Breast epithelium (tissue), 4 donors: ENCODE measurements at regions not wholly inside any gene's neighbourhood (a gene's known extent, or its start where the extent isn't known, plus 50 kb on each side); places are given as distances from the start of the nearest gene placed in this dataset.

Source experiments
- DNase-seq, 2 donors: peaks; one replicate each; pipeline ENCODE4 v3.0.0-alpha.2; 2019; ENCODE audit warnings: low spot score in 2 of 2
- H3K27ac ChIP-seq, 2 donors: fragments of 200-600 bp; sonication (generic) in 1 of 2; one replicate each; pipeline ENCODE4 v1.5.1; 2016 to 2019; ENCODE audit warnings: mild to moderate bottlenecking in 1 of 2
- H3K27me3 ChIP-seq, 2 donors: fragments of 200-600 bp; sonication (generic) in 1 of 2; one replicate each; pipeline versions ENCODE4 v1.5.1 to v1.6.0; 2017 to 2019; ENCODE audit warnings: control low read depth in 1 of 2, mild to moderate bottlenecking in 1 of 2
- H3K36me3 ChIP-seq: fragments of 200-600 bp; one replicate; pipeline ENCODE4 v1.5.1; 2019
- H3K4me1 ChIP-seq, 2 donors: fragments of 200-600 bp; sonication (generic); one replicate each; pipeline ENCODE4 v1.5.1; 2016 to 2019; ENCODE audit warnings: control low read depth in 1 of 2
- H3K4me3 ChIP-seq, 3 donors: fragments of 200-600 bp; sonication (generic); 1 replicate in 2 of 3; 2 replicates in 1 of 3; pipeline ENCODE4 v1.5.1; 2016 to 2019; ENCODE audit warnings: mild to moderate bottlenecking in 3 of 3, moderate library complexity in 2 of 3
- H3K9me3 ChIP-seq, 2 donors: fragments of 200-600 bp; sonication (generic) in 1 of 2; one replicate each; pipeline ENCODE4 v1.5.1; 2016 to 2019; ENCODE audit warnings: control low read depth in 1 of 2
- POLR2A ChIP-seq: fragments of 450-650 bp; IDR thresholded peaks from one replicate; pipeline ENCODE4 v1.6.1; 2016; ENCODE audit warnings: antibody characterized with exemption, mild to moderate bottlenecking, moderate library complexity
- POLR2AphosphoS5 ChIP-seq, 3 donors: sonication (generic); formaldehyde crosslinking; IDR thresholded peaks; one replicate each; pipeline ENCODE4 v1.6.1; 2017; ENCODE audit warnings: antibody characterized with exemption in 3 of 3
- intact Hi-C: fragments of 100-400 bp; cut with DNase I; formaldehyde crosslinking; loops from one replicate; pipeline ENCODE4 v1.15.1; 2023; ENCODE audit warnings: low total_unique reads
- TF ChIP-seq, protein P1 (sequence below), 3 donors: fragments of 450-650 bp; IDR thresholded peaks; one replicate each; pipeline ENCODE4 v1.5.1; 2016 to 2017; ENCODE audit warnings: antibody characterized with exemption in 3 of 3, mild to moderate bottlenecking in 3 of 3, moderate library complexity in 3 of 3

DNA sequence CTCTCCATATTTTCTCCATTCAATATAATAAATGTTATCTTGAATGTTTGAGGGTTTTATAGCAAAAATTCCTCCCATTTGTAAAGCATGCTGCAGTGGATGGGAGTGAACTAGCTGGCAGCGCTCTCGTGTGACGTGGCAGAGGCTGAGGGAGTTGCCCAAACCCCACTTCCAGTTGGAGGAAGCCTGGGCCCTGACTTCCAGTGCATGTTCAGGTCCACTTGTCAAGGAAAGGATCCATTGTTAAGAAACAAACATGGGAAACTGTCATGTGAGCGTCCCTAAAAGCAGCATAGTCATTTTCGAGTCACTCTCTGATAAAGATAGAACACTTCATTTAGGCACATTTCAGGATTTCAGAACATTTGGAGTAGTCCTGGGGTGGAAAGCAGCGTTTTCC, 116.6 kb downstream of the SLC25A47 start:
- no peaks in the 10 kb centered on the region for H3K36me3 ChIP-seq
- no peak overlapping the region for H3K4me3 ChIP-seq
- H3K27me3 ChIP-seq, result no peaks in the 10 kb centered on the region
- intact Hi-C loops, result no loop called here
- peak overlapping the region; percentile 79 to 80 for H3K27ac ChIP-seq
- TF ChIP-seq POLR2A, result no peak
- TF ChIP-seq, protein P1, sequence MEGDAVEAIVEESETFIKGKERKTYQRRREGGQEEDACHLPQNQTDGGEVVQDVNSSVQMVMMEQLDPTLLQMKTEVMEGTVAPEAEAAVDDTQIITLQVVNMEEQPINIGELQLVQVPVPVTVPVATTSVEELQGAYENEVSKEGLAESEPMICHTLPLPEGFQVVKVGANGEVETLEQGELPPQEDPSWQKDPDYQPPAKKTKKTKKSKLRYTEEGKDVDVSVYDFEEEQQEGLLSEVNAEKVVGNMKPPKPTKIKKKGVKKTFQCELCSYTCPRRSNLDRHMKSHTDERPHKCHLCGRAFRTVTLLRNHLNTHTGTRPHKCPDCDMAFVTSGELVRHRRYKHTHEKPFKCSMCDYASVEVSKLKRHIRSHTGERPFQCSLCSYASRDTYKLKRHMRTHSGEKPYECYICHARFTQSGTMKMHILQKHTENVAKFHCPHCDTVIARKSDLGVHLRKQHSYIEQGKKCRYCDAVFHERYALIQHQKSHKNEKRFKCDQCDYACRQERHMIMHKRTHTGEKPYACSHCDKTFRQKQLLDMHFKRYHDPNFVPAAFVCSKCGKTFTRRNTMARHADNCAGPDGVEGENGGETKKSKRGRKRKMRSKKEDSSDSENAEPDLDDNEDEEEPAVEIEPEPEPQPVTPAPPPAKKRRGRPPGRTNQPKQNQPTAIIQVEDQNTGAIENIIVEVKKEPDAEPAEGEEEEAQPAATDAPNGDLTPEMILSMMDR (IDR thresholded peaks at IDR 0.05), result no peak
- TF ChIP-seq POLR2AphosphoS5 (IDR thresholded peaks at IDR 0.05), result no peak
- no peaks in the 10 kb centered on the region for H3K9me3 ChIP-seq
- no peak for DNase-seq
- H3K4me1 ChIP-seq, result peaks cover 0 to 17% of the 10 kb centered on the region in 2 donors

DNA sequence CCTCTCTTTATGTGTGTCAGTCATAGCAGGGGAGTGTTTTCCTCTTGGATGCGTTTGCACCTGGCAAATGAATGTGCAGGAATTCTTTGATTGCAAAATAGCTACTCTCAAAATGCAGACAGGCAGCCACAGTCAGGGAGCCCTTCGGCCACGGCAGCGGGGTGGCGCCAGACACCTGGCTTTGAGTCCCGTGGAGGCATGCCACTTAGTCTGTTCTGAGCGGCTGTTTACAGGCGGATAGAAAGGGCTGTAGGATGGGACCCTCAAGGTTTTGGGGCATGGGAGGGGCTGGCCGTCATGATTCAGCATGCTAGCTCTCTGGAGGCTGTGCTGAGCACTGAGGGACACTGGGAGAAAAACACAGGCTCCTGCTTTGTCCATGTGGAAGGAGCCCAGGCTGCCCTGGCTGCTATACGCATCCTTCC, 117.1 kb downstream of the SLC25A47 start:
- peak overlapping the region; percentile 79 to 80 for H3K27ac ChIP-seq
- TF ChIP-seq, protein P1 (IDR thresholded peaks at IDR 0.05), result peak in 2 of 3 donors; percentile 55 to 83
- no peak for TF ChIP-seq POLR2A
- TF ChIP-seq POLR2AphosphoS5 (IDR thresholded peaks at IDR 0.05), result peak in 2 of 3 donors; percentile 19 to 33
- peak; percentile 74 to 89 for DNase-seq
- H3K36me3 ChIP-seq, result no peaks in the 10 kb centered on the region
- intact Hi-C loops, result no loop called here
- peaks cover 0 to 17% of the 10 kb centered on the region in 2 donors for H3K4me1 ChIP-seq
- no peaks in the 10 kb centered on the region for H3K9me3 ChIP-seq
- H3K4me3 ChIP-seq, result no peak overlapping the region
- H3K27me3 ChIP-seq, result no peaks in the 10 kb centered on the region

DNA sequence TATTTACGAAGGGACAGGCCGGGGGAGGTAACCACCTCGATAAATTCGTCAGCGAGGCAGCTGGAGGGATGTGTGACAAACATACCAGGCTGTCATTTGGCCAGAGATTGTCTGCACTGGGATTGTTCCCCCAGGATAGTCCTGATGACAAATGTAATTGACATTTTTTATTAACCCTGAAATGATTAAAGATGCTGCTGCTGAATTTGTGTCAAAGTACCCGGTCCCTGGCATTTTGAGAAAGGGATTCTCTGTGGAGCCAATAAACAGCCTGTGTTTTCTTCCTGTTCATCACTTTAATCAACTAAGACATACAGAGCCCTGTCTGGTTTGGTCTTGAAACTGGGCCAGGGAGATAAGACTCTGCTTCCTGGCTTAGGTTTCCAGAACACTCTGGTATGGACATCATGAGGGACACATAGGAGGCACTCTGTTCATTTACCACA, 117.6 kb downstream of the SLC25A47 start:
- H3K27ac ChIP-seq, result peak overlapping the region; percentile 79 to 80
- H3K27me3 ChIP-seq, result no peaks in the 10 kb centered on the region
- H3K9me3 ChIP-seq, result no peaks in the 10 kb centered on the region
- intact Hi-C loops, result no loop called here
- no peak overlapping the region for H3K4me3 ChIP-seq
- H3K36me3 ChIP-seq, result no peaks in the 10 kb centered on the region
- peaks cover 0 to 17% of the 10 kb centered on the region in 2 donors for H3K4me1 ChIP-seq
- TF ChIP-seq POLR2A, result no peak
- no peak for DNase-seq

DNA sequence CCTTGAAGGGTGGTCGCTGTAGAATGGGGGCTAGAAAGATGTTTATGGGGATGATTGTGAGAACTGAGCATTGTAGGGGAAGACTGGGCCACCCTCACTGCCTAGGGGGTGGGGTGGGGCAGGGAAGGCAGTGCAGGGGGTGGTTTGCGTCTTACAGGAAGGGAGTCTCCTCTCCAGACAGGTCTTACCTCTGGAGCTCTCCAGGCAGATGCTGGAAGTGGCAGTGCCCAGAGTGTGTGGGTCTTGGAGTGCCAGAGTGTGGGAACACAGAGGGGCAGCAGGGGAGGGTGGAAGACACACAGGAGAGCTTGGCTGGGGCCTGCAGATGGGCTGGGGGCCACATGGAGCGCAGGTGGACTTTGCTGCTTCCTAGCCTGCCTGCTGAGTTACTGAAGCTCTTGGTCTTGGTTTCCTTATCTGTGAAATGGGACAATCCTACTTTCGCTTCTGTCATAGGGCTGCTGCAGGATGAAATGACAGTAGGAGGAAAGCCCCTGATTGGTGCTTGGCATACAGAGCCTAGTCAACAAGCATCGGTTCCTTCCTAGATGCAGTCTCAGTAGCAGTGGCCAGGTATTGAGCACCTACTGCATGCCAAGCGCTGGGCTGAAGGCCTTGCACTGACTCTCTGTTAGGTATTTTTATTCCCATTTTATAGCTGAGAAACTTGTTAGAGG, 118.3 kb downstream of the SLC25A47 start:
- intact Hi-C loops, result no loop called here
- H3K9me3 ChIP-seq, result no peaks in the 10 kb centered on the region

DNA sequence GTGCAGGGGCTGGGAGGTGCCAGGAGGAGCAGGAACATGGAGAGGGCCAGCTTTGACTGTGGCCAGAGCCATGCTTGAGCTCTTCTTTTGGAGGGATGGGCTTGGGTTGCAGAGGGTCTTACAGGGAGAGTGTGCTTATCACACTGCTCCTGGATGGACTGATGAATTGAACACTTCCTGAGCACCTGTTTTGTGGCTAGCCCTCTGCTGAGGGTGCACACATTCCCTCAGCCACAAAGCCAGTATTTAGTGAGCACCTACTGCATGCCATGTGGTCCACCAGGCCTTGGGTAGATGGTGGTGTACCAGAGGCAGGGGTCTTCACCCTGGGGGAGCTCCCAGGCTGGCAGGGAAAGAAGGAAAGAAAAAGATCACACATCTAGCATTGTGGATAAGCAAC, 118.9 kb downstream of the SLC25A47 start:
- Histone ChIP-seq H3K9me3 (no peaks in the 10 kb centered on the region), H3K27ac (no peak overlapping the region), H3K4me1 (peaks cover 0 to 17% of the 10 kb centered on the region in 2 donors), H3K4me3 (no peak overlapping the region), H3K36me3 (no peaks in the 10 kb centered on the region), H3K27me3 (no peaks in the 10 kb centered on the region)
- intact Hi-C loops, result no loop called here
- DNase-seq, result no peak
- TF ChIP-seq POLR2AphosphoS5 (IDR thresholded peaks at IDR 0.05) (no peak), POLR2A (no peak)
- TF ChIP-seq, protein P1 (IDR thresholded peaks at IDR 0.05), result no peak

More for the DNA sequence above, 118.3 kb downstream of the SLC25A47 start:
- no peak for DNase-seq
- no peak for TF ChIP-seq POLR2A
- no peak for TF ChIP-seq POLR2AphosphoS5 (IDR thresholded peaks at IDR 0.05)
- TF ChIP-seq, protein P1 (IDR thresholded peaks at IDR 0.05), result no peak
- Histone ChIP-seq H3K27me3 (no peaks in the 10 kb centered on the region), H3K36me3 (no peaks in the 10 kb centered on the region), H3K4me3 (no peak overlapping the region), H3K27ac (peak overlapping the region; percentile 79 to 80), H3K4me1 (peaks cover 0 to 17% of the 10 kb centered on the region in 2 donors)
